ENCODE measurements at regions not wholly inside any gene's neighbourhood (a gene's known extent, or its start where the extent isn't known, plus 50 kb on each side); places are given as distances from the start of the nearest gene placed in this dataset.

DNA sequence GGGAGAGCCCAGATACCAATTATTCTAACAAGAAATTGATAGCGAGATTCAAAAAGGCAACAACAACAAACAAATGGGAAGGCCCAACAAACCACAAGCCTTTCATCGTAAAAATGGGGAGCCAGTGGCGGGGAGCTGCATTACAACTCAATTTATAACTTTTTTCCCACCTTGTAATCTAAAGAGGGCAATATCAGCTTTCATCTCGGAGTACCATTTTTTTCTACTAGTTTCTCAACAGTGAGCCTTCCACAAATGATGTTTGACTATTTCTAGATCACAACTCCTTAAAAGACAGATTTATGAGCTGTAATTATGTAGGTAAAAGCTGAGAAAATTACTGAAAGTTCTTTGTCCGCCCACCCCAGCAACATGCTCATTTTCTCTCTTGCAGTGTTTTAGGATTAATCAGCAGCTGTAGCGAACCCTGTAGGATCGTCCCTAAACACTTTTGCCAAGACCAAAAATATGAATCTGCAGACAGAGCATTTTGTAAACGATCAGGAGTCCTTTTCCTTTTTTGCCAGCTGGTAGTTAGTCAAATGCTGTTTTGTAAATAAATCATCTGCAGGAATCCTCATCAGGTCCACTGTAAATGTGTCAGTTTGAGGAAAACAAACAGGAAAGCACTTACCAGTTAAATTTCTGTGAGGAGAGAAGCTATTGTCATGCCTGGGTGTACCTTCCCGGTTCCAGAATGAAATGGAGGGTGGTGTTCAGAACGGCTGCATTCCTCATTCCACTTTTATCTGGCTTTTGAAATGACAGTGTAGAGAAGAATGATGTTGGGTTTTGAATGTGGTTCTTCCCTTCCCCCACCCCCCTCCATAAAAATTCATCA lies 53.2 kb downstream of the EEF1B2 start:
- peak; percentile 28 for DNase-seq

GRCh38 chr2:206213514-206213845 lies 53.8 kb downstream of the EEF1B2 start:
- no peak for DNase-seq

- no peak for DNase-seq
Measured at GRCh38 chr2:206217166-206217565, 57.3 kb upstream of the ZDBF2 start.

GRCh38 chr2:206217743-206218142 lies 56.7 kb upstream of the ZDBF2 start:
- DNase-seq: no peak

DNA sequence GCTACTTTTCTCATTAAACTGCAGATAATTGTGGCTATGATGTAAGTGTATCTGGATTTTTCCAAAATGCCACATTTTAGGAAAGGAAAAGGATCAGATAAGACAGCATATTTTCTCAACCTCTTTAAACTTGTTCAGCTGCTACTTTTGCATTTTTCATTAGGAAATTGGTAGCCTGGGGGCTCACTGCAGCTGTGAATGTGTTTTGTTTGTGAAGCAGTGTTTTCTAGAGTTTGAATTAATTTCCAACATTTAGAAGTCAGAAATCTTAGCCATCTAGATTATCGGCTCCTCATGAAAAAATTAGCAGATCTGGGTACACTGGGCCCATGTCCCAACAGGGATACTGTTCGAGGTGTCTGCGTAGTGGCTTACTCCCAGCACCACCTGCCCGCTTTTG lies 56.3 kb upstream of the ZDBF2 start:
- no peak for DNase-seq

GRCh38 chr2:206218796-206219499 lies 55.5 kb upstream of the ZDBF2 start:
- DNase-seq: no peak

DNA sequence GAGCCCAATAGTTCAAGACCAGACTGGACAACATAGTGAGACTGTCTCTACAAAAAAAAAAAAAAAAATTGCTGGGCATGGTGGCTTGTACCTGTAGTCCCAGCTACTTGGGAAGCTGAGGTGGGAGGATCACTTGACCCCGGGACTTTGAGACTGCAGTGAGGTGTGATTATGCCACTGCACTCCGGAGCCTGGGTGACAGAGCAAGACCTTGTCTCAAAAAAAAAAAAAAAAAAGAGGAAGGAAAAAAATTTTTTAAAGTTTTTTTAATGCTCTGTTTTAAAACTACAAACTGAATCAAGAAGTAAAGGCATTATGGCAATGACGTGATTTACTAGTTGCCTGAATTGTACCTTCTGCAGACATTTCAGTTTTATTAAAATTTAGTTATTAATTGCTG lies 54.5 kb upstream of the ZDBF2 start:
- DNase-seq: no peak

- DNase-seq: no peak
Measured at GRCh38 chr2:206220997-206221396, 53.5 kb upstream of the ZDBF2 start.
